Middle frontal gyrus (tissue), 1 donor: ENCODE measurements at regions not wholly inside any gene's neighbourhood (a gene's known extent, or its start where the extent isn't known, plus 50 kb on each side); places are given as distances from the start of the nearest gene placed in this dataset.

ENCODE experiments used
- DNase-seq: peaks from one replicate; pipeline ENCODE4 v3.0.0-alpha.2; 2015; ENCODE audit warnings: low spot score; ENCODE audit errors: extremely low spot score

- DNase-seq: no peak
These were observed 118.3 kb downstream of the WT1 start for GRCh38 chr11:32316858-32317642.

GRCh38 chr11:32317643-32318042 is 117.7 kb downstream of the WT1 start:
- no peak for DNase-seq

- no peak for DNase-seq
These were observed 117.0 kb downstream of the WT1 start for GRCh38 chr11:32318071-32319055.

- DNase-seq: no peak
These were observed 111.6 kb downstream of the WT1 start for GRCh38 chr11:32323814-32324130.

GRCh38 chr11:32325187-32325586 is 110.2 kb downstream of the WT1 start:
- DNase-seq: no peak

- DNase-seq: no peak
These were observed 109.6 kb downstream of the WT1 start for GRCh38 chr11:32325725-32326124.

GRCh38 chr11:32326522-32326921 is 108.8 kb downstream of the WT1 start:
- DNase-seq: no peak

- DNase-seq: no peak
These were observed 106.9 kb downstream of the WT1 start for GRCh38 chr11:32328392-32328791.

- DNase-seq: no peak
These were observed 104.2 kb downstream of the WT1 start for GRCh38 chr11:32331098-32331497.

GRCh38 chr11:32331792-32332191 is 103.5 kb downstream of the WT1 start:
- no peak for DNase-seq

GRCh38 chr11:32332990-32333319 is 102.4 kb downstream of the WT1 start:
- DNase-seq: no peak

- no peak for DNase-seq
These were observed 101.9 kb downstream of the WT1 start for GRCh38 chr11:32333320-32333991.

- no peak for DNase-seq
These were observed 100.5 kb downstream of the WT1 start for GRCh38 chr11:32334822-32335221.
